Central memory CD8-positive, alpha-beta T cell (primary cell): ENCODE measurements at regions not wholly inside any gene's neighbourhood (a gene's known extent, or its start where the extent isn't known, plus 50 kb on each side); places are given as distances from the start of the nearest gene placed in this dataset.

ENCODE experiments used
- ATAC-seq: fragments of 150-1000 bp; cut with Tn5 transposase; replicated peaks from 2 replicates; pipeline ENCODE4 v1.10.0; 2022; ENCODE audit warnings: mild to moderate bottlenecking, moderate FRiP score, moderate number of reproducible peaks; ENCODE audit not compliant: poor library complexity, severe bottlenecking; ENCODE audit errors: extremely low read depth
- DNase-seq, 2 donors: peaks; one replicate each; pipeline ENCODE4 v3.0.0; 2021; ENCODE audit warnings: low spot score in 2 of 2
- H3K27ac Mint-ChIP-seq: one replicate; pipeline ENCODE4 v1.8.0; 2022; ENCODE audit warnings: low read depth, mild to moderate bottlenecking, moderate library complexity, mixed read lengths
- H3K27me3 Mint-ChIP-seq: one replicate; pipeline ENCODE4 v1.8.0; 2022; ENCODE audit warnings: mixed read lengths
- H3K36me3 Mint-ChIP-seq: one replicate; pipeline ENCODE4 v1.8.0; 2022; ENCODE audit warnings: mild to moderate bottlenecking, moderate library complexity, mixed read lengths; ENCODE audit not compliant: insufficient read depth
- H3K4me1 Mint-ChIP-seq: one replicate; pipeline ENCODE4 v1.8.0; 2022; ENCODE audit warnings: mixed read lengths
- H3K4me3 Mint-ChIP-seq: one replicate; pipeline ENCODE4 v1.8.0; 2022; ENCODE audit warnings: mild to moderate bottlenecking, moderate library complexity, mixed read lengths
- H3K9me3 Mint-ChIP-seq: one replicate; pipeline ENCODE4 v1.8.0; 2022; ENCODE audit warnings: mixed read lengths

DNA sequence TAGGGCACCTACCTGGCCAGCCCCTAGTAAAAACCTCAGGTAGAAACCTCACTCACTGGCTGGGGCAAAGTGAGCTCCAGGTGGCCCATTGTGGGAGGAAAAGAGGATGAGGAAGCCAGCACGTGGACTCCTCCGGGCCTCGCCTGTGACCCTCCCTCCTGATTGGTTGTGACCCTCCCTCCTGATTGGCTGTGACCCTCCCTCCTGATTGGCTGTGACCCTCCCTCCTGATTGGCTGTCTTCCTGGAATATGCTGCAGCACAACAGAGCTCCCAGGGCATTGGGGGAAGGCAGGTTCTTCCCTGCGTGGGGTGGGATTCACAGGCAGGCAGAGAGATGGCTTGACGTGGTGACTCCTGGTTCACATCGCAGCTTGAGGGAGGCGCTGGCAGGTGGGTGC, 343.0 kb downstream of the GLRX3 start:
- H3K27me3 Mint-ChIP-seq: no peaks in the 10 kb centered on the region
- ATAC-seq (no peak), DNase-seq (no peak)
- no peaks in the 10 kb centered on the region for H3K4me1 Mint-ChIP-seq
- H3K27ac Mint-ChIP-seq: no peak overlapping the region
- no peaks in the 10 kb centered on the region for H3K9me3 Mint-ChIP-seq
- no peak overlapping the region for H3K4me3 Mint-ChIP-seq
- no peaks in the 10 kb centered on the region for H3K36me3 Mint-ChIP-seq

DNA sequence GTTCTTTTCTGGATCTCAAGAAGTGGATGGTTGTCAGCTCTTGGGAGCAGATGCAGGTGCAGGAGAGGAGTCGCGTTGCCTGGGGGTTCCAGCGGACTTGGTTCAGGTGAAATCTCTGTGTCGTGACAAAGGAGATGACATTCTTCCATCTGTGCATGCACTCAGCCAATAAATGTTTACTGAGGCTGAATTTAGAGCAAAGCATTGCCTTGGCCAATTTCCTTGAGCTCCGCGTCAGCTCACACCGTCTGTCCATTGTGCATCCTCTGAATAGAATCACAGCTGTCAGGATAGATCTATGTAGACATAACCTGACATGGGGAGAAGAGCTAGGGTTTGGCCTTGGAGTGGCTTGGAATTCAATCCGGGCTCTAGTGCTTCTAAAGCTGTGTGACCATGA, 343.7 kb downstream of the GLRX3 start:
- Mint-ChIP-seq H3K4me3 (no peak overlapping the region), H3K27me3 (no peaks in the 10 kb centered on the region), H3K36me3 (no peaks in the 10 kb centered on the region), H3K4me1 (no peaks in the 10 kb centered on the region), H3K9me3 (no peaks in the 10 kb centered on the region), H3K27ac (no peak overlapping the region)
- DNase-seq: no peak
- ATAC-seq: no peak

DNA sequence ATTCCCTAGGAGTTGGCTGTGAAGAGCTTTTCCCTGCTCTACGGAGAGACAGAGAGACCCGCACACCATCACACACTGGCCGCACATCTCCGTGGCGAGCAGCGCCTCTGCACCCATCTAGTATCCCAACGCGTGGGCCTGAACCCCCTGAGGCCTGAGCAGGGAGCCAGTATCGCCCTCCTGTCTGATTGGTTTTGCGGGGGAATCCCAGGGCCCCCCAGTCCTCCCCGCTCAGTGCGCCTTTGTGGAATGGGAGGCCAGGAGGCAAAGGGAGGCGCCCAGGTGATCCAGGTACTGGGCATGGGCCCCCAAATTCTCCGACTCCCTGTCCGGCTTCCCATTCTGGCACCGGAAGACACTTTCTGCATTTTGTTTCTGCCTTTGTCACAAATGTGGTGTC, 344.3 kb downstream of the GLRX3 start:
- H3K9me3 Mint-ChIP-seq: no peaks in the 10 kb centered on the region
- DNase-seq (no peak), ATAC-seq (no peak)
- H3K4me3 Mint-ChIP-seq: no peak overlapping the region
- H3K27me3 Mint-ChIP-seq: no peaks in the 10 kb centered on the region
- H3K27ac Mint-ChIP-seq: no peak overlapping the region
- no peaks in the 10 kb centered on the region for H3K36me3 Mint-ChIP-seq
- H3K4me1 Mint-ChIP-seq: no peaks in the 10 kb centered on the region

DNA sequence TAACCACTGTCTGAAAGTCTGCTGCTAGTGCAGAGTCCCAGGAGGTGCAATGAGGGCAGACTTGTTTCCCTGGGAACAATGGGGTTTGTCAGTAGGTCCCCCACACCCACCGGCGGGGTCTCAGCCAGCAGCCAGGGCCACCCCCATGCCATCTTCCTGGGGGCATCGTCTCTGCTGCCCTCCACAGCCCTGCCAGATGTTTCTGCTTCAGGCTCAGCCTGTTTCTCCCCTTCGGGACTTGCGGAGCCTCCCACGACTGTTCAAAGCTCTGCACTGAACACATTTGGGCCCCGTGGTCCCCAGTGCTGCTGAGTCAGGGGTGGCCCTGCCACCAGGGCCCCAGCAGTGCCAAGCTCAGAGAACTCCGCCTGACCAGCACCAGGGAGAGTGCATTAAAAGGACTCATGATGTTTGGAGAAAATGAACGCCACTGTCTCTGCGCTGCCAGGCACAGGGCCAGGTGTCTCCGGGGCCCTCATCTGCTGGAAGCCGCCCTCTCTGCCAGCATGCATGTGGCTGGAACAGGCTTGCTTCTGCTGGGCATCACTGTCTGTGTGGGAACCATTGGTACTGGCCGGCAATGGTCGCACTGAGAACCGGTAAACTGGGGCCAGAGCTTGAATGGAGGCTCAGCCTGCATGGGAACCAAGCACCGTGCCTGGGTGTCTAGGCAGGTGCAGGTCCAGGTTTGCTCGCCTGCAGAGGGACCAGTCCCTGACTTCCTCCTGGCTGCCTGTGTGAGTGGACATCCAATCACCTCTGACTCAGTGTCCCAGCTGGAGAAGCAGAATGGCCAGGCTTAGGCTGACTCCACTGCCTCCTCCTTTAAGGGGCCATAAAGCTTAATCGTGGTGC, 345.1 kb downstream of the GLRX3 start:
- Mint-ChIP-seq H3K4me1 (no peaks in the 10 kb centered on the region), H3K4me3 (no peak overlapping the region), H3K9me3 (no peaks in the 10 kb centered on the region), H3K36me3 (no peaks in the 10 kb centered on the region), H3K27me3 (no peaks in the 10 kb centered on the region), H3K27ac (no peak overlapping the region)
- ATAC-seq (no peak), DNase-seq (no peak)

DNA sequence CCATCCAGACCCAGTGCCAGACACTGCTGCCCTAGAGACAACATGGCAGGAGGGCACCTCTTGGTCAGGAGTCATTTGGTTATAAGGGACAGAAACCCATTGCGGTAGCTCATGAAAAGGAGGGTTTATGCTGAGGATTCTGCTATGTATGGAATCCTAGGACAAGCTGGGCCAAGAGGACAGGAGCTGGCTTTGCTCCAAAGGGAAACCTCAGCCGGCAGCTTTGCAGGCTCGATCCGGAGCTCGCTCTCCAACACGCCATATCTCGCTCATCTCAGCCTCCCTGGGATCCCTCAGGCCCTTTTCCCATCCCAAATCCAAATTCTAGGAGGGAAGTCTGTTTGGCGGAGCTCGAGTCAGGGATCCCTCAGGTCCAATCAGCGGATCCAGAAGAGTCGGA, 345.7 kb downstream of the GLRX3 start:
- no peak for ATAC-seq
- Mint-ChIP-seq H3K4me1 (no peaks in the 10 kb centered on the region), H3K27ac (no peak overlapping the region)

DNA sequence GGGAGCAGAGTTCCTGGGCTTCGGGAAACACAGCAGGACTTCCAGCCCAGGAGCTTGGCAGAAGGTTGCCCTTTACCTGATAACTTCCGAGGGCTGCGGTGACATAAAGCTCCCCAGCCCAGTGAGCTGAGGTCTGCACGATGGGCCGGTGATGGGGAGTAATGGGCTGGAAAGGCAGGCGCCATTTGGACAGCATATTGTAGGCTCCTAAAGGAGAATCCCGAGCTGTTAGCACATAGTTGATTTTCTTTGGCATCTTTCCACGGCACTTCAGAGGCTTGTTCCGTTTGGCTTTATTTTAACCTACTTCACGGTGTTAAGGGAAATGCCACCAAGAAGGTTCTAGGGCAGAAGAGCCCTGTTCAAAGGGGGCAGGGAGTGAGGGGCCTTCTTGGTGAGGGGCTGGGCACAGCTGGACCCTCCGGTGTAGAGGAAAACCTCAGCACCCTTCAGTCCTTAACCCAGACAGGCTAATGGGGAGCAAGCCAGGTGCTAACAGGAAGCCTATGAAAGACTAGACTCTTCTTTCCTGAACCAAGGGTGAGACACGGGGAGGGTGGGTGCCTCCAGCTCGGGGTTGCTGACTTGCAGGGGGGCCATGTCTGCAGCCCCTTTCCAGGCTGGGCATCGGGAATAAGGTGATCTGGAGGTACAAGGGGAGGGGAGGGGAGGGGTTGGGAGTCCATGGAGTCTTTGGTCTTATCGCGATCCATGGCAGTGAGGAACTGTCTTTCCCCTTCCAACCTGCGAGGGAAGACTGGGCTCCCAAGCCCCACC, 347.7 kb downstream of the GLRX3 start:
- Mint-ChIP-seq H3K36me3 (no peaks in the 10 kb centered on the region), H3K4me3 (no peak overlapping the region), H3K9me3 (no peaks in the 10 kb centered on the region), H3K27ac (no peak overlapping the region), H3K4me1 (no peaks in the 10 kb centered on the region), H3K27me3 (no peaks in the 10 kb centered on the region)
- DNase-seq (no peak), ATAC-seq (no peak)

More for the DNA sequence above, 345.7 kb downstream of the GLRX3 start:
- no peak for DNase-seq
- no peaks in the 10 kb centered on the region for H3K36me3 Mint-ChIP-seq
- H3K27me3 Mint-ChIP-seq: no peaks in the 10 kb centered on the region
- H3K4me3 Mint-ChIP-seq: no peak overlapping the region
- no peaks in the 10 kb centered on the region for H3K9me3 Mint-ChIP-seq

DNA sequence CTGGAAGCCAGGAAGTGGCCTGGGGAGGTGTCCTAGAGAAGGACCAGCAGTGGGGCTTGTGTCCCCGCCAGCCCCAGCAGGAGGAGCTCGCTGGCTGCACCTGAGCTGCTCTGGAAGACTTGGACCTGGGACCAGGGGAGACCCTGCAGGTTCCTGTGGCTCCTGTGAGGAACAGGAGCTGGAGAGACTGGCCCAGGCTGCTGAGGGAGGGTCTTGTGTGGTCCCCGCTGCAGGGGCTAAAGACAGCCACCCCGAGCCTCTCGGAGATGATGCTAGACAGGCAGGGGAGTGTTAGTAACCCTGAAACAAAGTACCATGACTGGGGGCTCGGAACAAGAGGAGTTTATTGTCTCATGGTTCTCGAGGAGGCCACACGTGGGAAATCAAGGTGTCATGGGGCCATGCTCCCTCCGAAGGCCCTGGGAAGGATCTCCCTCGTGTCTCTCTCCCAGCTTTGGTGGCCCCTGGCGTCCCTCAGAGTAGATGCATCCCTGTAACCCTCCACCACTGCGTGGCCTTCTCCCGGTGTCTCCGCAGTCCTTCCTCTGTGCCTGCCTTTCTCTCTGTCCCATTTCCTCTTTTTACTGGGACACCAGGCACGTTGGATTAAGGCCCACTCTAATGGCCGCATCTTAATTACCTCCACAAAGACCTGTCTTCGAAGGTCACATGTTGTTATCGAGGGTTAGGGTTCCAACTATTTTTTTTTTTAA, 348.4 kb downstream of the GLRX3 start:
- H3K27ac Mint-ChIP-seq: no peak overlapping the region
- no peaks in the 10 kb centered on the region for H3K4me1 Mint-ChIP-seq
- DNase-seq (no peak), ATAC-seq (no peak)
- H3K4me3 Mint-ChIP-seq: no peak overlapping the region
- H3K9me3 Mint-ChIP-seq: no peaks in the 10 kb centered on the region
- H3K36me3 Mint-ChIP-seq: no peaks in the 10 kb centered on the region
- no peaks in the 10 kb centered on the region for H3K27me3 Mint-ChIP-seq

DNA sequence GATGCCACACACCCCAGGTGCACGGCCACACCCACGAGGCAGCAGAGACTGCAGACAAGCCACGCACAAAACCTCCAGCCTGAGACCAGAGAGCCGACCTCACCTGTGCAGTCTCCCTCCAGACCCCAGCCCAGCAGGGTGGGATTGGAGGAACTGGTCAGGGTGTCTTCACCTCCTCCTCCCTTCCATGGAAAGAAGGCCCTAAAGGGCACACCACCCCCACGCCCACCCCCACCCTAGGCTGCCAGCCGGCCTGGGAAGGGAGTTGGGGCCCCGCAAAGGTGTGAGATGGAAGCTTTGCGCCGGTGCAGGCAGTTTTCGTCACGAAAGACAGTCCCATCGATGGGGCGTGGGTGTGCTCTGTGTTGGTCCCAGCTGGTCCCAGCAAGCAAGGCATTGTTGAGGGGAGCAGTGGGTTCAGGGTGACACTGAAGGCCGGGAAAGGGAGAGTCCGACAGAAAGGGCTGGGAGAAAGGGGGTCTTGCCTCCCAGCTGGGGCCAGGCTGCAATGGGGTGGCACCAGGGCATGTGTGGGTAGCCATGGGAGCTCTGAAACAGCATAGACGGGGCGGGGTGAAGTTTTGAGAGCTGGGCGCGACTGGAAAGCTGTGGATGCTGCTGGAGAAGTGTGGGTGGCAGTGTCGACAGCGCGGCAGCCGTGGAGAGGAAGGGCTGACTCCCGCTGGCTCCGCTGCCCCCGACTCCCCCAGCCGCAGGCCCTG, 349.2 kb downstream of the GLRX3 start:
- Mint-ChIP-seq H3K9me3 (no peaks in the 10 kb centered on the region), H3K4me3 (no peak overlapping the region), H3K27ac (no peak overlapping the region), H3K4me1 (no peaks in the 10 kb centered on the region), H3K36me3 (no peaks in the 10 kb centered on the region), H3K27me3 (no peaks in the 10 kb centered on the region)
- DNase-seq: no peak
- ATAC-seq: no peak

DNA sequence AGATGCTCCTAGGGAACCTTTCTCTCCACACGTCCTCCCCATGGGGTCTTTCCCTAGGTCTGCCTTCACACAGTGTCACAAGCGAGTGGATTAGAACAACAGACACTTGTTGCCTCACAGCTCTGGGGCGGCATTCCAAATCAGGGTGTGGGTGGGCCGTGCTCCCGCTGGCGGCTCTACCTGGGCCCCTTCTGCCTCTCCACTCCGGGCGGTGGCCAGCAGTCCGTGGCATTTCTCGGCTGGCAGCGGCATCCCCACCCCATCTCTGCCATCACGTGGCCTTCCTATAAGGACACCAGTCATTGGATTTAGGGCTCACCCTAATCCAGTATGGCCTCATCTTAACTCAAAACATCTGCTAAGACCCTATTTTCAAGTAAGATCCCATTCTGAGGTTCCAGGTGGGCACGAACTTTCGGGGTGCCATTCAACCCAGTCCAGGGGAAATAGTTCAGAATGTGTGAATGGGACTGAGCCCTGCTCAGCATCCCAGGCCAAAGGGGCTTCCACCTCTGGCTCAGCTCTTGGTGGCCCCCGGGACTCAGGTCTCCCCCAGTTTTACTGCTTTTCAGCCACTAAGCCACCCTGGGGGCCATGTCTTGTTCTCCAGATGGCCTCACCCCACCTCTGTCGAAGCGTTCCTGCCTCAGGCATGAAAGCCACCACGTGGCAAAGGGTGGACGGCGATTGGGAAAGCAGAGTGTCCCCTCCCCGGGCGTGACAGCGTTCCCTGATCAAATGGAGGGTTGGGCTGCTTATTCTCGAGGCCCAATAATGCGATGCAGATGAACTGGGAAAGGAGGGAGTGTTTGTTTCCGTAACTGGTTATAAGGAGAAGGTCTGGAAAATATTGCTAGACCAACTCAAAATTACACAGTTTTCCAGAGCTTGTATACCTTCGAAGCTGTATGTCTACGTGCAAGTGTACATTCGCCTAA, 350.0 kb downstream of the GLRX3 start:
- no peak for DNase-seq
- Mint-ChIP-seq H3K4me1 (no peaks in the 10 kb centered on the region), H3K9me3 (no peaks in the 10 kb centered on the region), H3K27me3 (no peaks in the 10 kb centered on the region), H3K27ac (no peak overlapping the region), H3K36me3 (no peaks in the 10 kb centered on the region), H3K4me3 (no peak overlapping the region)
- no peak for ATAC-seq

DNA sequence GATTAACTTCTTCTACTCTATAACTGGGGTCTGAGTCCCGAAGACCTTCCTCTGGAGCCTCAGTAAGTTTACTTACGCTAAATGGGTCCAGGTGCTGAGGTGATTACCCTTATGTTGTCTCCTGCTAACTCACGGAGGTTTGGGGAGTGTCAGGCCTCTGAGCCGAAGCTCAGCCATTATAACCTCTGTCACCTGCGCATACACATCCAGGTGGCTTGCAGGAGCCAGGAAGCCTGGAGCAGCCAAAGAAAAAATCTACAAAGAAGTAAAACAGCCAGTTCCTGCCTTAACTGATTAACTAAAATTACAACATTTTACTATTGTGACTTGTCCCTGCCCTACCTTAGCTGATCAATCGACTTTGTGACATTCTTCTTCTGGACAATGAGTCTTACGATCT, 350.7 kb downstream of the GLRX3 start:
- H3K4me3 Mint-ChIP-seq: no peak overlapping the region
- H3K9me3 Mint-ChIP-seq: no peaks in the 10 kb centered on the region
- no peak for DNase-seq
- no peaks in the 10 kb centered on the region for H3K27me3 Mint-ChIP-seq
- no peaks in the 10 kb centered on the region for H3K4me1 Mint-ChIP-seq
- no peaks in the 10 kb centered on the region for H3K36me3 Mint-ChIP-seq
- H3K27ac Mint-ChIP-seq: no peak overlapping the region
- ATAC-seq: no peak

DNA sequence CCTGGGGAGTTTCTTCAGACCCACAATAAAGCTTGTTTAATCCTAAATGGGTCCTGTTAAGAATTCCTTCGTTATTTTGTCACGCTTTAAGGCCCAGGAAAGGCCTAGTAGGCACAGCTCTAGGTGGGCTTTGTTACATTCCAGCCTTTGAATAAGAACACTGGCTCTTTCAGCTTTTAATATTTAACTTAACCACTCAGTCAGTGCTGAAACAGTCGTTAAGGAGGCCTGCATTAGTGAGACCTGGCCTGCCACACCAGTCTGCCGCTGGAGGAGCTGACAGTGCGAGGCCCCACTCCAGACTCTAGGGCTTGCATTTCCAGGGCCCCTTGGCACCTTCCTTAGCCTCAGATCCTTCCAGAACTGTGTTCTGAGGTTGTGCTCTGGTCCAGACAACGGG, 351.4 kb downstream of the GLRX3 start:
- Mint-ChIP-seq H3K4me1 (no peaks in the 10 kb centered on the region), H3K36me3 (no peaks in the 10 kb centered on the region), H3K9me3 (no peaks in the 10 kb centered on the region), H3K27ac (no peak overlapping the region), H3K27me3 (no peaks in the 10 kb centered on the region), H3K4me3 (no peak overlapping the region)
- DNase-seq: no peak
- ATAC-seq: no peak
